HEK293T (cell line): ENCODE measurements at regions not wholly inside any gene's neighbourhood (a gene's known extent, or its start where the extent isn't known, plus 50 kb on each side); places are given as distances from the start of the nearest gene placed in this dataset.

Experiments used
- BHLHE40 ChIP-seq: fragments of 450-650 bp; IDR thresholded peaks from 2 replicates; pipeline ENCODE4 v1.6.1; 2016; ENCODE audit warnings: mild to moderate bottlenecking, moderate library complexity, borderline replicate concordance
- LEF1 ChIP-seq: fragments of 450-650 bp; IDR thresholded peaks from 2 replicates; pipeline ENCODE4 v1.6.1; 2017; ENCODE audit warnings: mild to moderate bottlenecking, borderline replicate concordance

- no peak for TF ChIP-seq LEF1
- no peak for TF ChIP-seq BHLHE40
Measured at GRCh38 chr3:150020527-150020926, 49.8 kb upstream of the PFN2 start.
